ENCODE measurements at regions not wholly inside any gene's neighbourhood (a gene's known extent, or its start where the extent isn't known, plus 50 kb on each side); places are given as distances from the start of the nearest gene placed in this dataset.
A peak's percentile ranks its signal among the peaks of the same experiment; 100 is the strongest.

- no peak for DNase-seq (ENCODE audit: low spot score)
Observed at GRCh38 chr19:32232449-32232848, 113.0 kb upstream of the ZNF507 start.

GRCh38 chr19:32233091-32233490, 112.3 kb upstream of the ZNF507 start:
- no peak for DNase-seq (ENCODE audit: low spot score)

GRCh38 chr19:32233885-32234284, 111.5 kb upstream of the ZNF507 start:
- no peak for DNase-seq (ENCODE audit: low spot score)

GRCh38 chr19:32234663-32235217, 110.7 kb upstream of the ZNF507 start:
- DNase-seq (ENCODE audit: low spot score) = no peak

GRCh38 chr19:32238076-32238475, 107.3 kb upstream of the ZNF507 start:
- DNase-seq (ENCODE audit: low spot score) = no peak

GRCh38 chr19:32240316-32240715, 105.1 kb upstream of the ZNF507 start:
- no peak for DNase-seq (ENCODE audit: low spot score)

GRCh38 chr19:32241306-32241705, 104.1 kb upstream of the ZNF507 start:
- DNase-seq (ENCODE audit: low spot score) = no peak

GRCh38 chr19:32241932-32242710, 103.3 kb upstream of the ZNF507 start:
- no peak for DNase-seq (ENCODE audit: low spot score)

GRCh38 chr19:32246006-32246405, 99.4 kb upstream of the ZNF507 start:
- no peak for DNase-seq (ENCODE audit: low spot score)

- no peak for DNase-seq (ENCODE audit: low spot score)
Observed at GRCh38 chr19:32251634-32252332, 93.6 kb upstream of the ZNF507 start.

GRCh38 chr19:32252333-32252669, 93.1 kb upstream of the ZNF507 start:
- DNase-seq (ENCODE audit: low spot score) = no peak

GRCh38 chr19:32253683-32254508, 91.5 kb upstream of the ZNF507 start:
- no peak for DNase-seq (ENCODE audit: low spot score)

- no peak for DNase-seq (ENCODE audit: low spot score)
Observed at GRCh38 chr19:32254509-32254890, 90.9 kb upstream of the ZNF507 start.

- DNase-seq (ENCODE audit: low spot score) = no peak
Observed at GRCh38 chr19:32255536-32256295, 89.7 kb upstream of the ZNF507 start.

- no peak for DNase-seq (ENCODE audit: low spot score)
Observed at GRCh38 chr19:32256341-32256975, 89.0 kb upstream of the ZNF507 start.

- DNase-seq (ENCODE audit: low spot score) = no peak
Observed at GRCh38 chr19:32257326-32258073, 87.9 kb upstream of the ZNF507 start.

GRCh38 chr19:32258167-32258566, 87.2 kb upstream of the ZNF507 start:
- DNase-seq (ENCODE audit: low spot score) = no peak

GRCh38 chr19:32264568-32264967, 80.8 kb upstream of the ZNF507 start:
- DNase-seq (ENCODE audit: low spot score) = no peak

GRCh38 chr19:32265995-32266394, 79.4 kb upstream of the ZNF507 start:
- DNase-seq (ENCODE audit: low spot score) = no peak

GRCh38 chr19:32266460-32266859, 79.0 kb upstream of the ZNF507 start:
- peak; percentile 23 for DNase-seq (ENCODE audit: low spot score)
